ENCODE measurements at regions not wholly inside any gene's neighbourhood (a gene's known extent, or its start where the extent isn't known, plus 50 kb on each side); places are given as distances from the start of the nearest gene placed in this dataset.

GRCh38 chr13:109406376-109406992, 379.9 kb downstream of the IRS2 start:
- Histone ChIP-seq H3K27me3 (no peaks in the 10 kb centered on the region), H3K9ac (ENCODE audit: low read depth in 2 of 2, low read length in 2 of 2) (no peak overlapping the region), H3K4me3 (no peak overlapping the region), H3K4me1 (no peaks in the 10 kb centered on the region), H3K27ac (no peak overlapping the region), H3K9me3 (no peaks in the 10 kb centered on the region), H3K36me3 (no peaks in the 10 kb centered on the region)
- TF ChIP-seq CTCF (IDR thresholded peaks at IDR 0.05) = no peak
- DNase-seq = no peak
- intact Hi-C loops (cut with DNase I) = no loop called here

- no peaks in the 10 kb centered on the region for H3K4me1 ChIP-seq
- no peak for TF ChIP-seq CTCF (IDR thresholded peaks at IDR 0.05)
- no peak overlapping the region for H3K4me3 ChIP-seq
- H3K36me3 ChIP-seq = no peaks in the 10 kb centered on the region
- no peak for DNase-seq
- no peak overlapping the region for H3K9ac ChIP-seq (ENCODE audit: low read depth in 2 of 2, low read length in 2 of 2)
- no peaks in the 10 kb centered on the region for H3K27me3 ChIP-seq
- intact Hi-C loops (cut with DNase I) = no loop called here
- H3K27ac ChIP-seq = no peak overlapping the region
- no peaks in the 10 kb centered on the region for H3K9me3 ChIP-seq
These were observed 383.4 kb downstream of the IRS2 start for GRCh38 chr13:109403012-109403421.

- no peaks in the 10 kb centered on the region for H3K36me3 ChIP-seq
- DNase-seq = no peak
- H3K9ac ChIP-seq (ENCODE audit: low read depth in 2 of 2, low read length in 2 of 2) = no peak overlapping the region
- H3K9me3 ChIP-seq = no peaks in the 10 kb centered on the region
- intact Hi-C loops (cut with DNase I) = no loop called here
- no peak overlapping the region for H3K4me3 ChIP-seq
- no peak for TF ChIP-seq CTCF (IDR thresholded peaks at IDR 0.05)
- no peaks in the 10 kb centered on the region for H3K4me1 ChIP-seq
- H3K27me3 ChIP-seq = no peaks in the 10 kb centered on the region
- no peak overlapping the region for H3K27ac ChIP-seq
These were observed 384.5 kb downstream of the IRS2 start for GRCh38 chr13:109401891-109402290.

- H3K4me1 ChIP-seq = no peaks in the 10 kb centered on the region
- H3K9me3 ChIP-seq = no peaks in the 10 kb centered on the region
- H3K4me3 ChIP-seq = no peak overlapping the region
- no peaks in the 10 kb centered on the region for H3K36me3 ChIP-seq
- H3K9ac ChIP-seq (ENCODE audit: low read depth in 2 of 2, low read length in 2 of 2) = no peak overlapping the region
- TF ChIP-seq CTCF (IDR thresholded peaks at IDR 0.05) = no peak
- intact Hi-C loops (cut with DNase I) = no loop called here
- DNase-seq = no peak
- no peaks in the 10 kb centered on the region for H3K27me3 ChIP-seq
- no peak overlapping the region for H3K27ac ChIP-seq
These were observed 385.1 kb downstream of the IRS2 start for GRCh38 chr13:109401307-109401706.

- Histone ChIP-seq H3K4me3 (no peak overlapping the region), H3K9ac (ENCODE audit: low read depth in 2 of 2, low read length in 2 of 2) (no peak overlapping the region), H3K9me3 (no peaks in the 10 kb centered on the region), H3K27ac (no peak overlapping the region), H3K36me3 (no peaks in the 10 kb centered on the region), H3K4me1 (no peaks in the 10 kb centered on the region), H3K27me3 (no peaks in the 10 kb centered on the region)
- no peak for DNase-seq
- intact Hi-C loops (cut with DNase I) = no loop called here
- TF ChIP-seq CTCF (IDR thresholded peaks at IDR 0.05) = no peak
These were observed 385.6 kb downstream of the IRS2 start for GRCh38 chr13:109400624-109401257.
